Osteocyte (in vitro differentiated cells): ENCODE measurements at regions not wholly inside any gene's neighbourhood (a gene's known extent, or its start where the extent isn't known, plus 50 kb on each side); places are given as distances from the start of the nearest gene placed in this dataset.

ENCODE experiments used
- DNase-seq: peaks from one replicate; pipeline ENCODE4 v3.0.0; 2021; ENCODE audit warnings: mixed read lengths; ENCODE audit not compliant: unreplicated experiment; ENCODE audit errors: extremely low spot score
- H3K27ac Mint-ChIP-seq: one replicate; pipeline ENCODE4 v1.8.0; 2021; ENCODE audit warnings: mild to moderate bottlenecking, mixed read lengths; ENCODE audit not compliant: unreplicated experiment
- H3K27me3 Mint-ChIP-seq: one replicate; pipeline ENCODE4 v1.8.0; 2021; ENCODE audit warnings: mixed read lengths; ENCODE audit not compliant: unreplicated experiment
- H3K36me3 Mint-ChIP-seq: one replicate; pipeline ENCODE4 v1.8.0; 2021; ENCODE audit warnings: mixed read lengths; ENCODE audit not compliant: unreplicated experiment
- H3K4me1 Mint-ChIP-seq: one replicate; pipeline ENCODE4 v1.8.0; 2021; ENCODE audit warnings: mixed read lengths; ENCODE audit not compliant: unreplicated experiment
- H3K4me3 Mint-ChIP-seq: one replicate; pipeline ENCODE4 v1.8.0; 2021; ENCODE audit warnings: mild to moderate bottlenecking, moderate library complexity, mixed read lengths; ENCODE audit not compliant: unreplicated experiment
- H3K9me3 Mint-ChIP-seq: one replicate; pipeline ENCODE4 v1.8.0; 2021; ENCODE audit warnings: mixed read lengths; ENCODE audit not compliant: unreplicated experiment
- TF ChIP-seq, protein P1 (sequence below): fragments of 200-600 bp; sonication (generic); IDR thresholded peaks from 2 replicates; pipeline ENCODE4 v1.5.0; 2021; ENCODE audit warnings: antibody characterized with exemption, mild to moderate bottlenecking, moderate library complexity

DNA sequence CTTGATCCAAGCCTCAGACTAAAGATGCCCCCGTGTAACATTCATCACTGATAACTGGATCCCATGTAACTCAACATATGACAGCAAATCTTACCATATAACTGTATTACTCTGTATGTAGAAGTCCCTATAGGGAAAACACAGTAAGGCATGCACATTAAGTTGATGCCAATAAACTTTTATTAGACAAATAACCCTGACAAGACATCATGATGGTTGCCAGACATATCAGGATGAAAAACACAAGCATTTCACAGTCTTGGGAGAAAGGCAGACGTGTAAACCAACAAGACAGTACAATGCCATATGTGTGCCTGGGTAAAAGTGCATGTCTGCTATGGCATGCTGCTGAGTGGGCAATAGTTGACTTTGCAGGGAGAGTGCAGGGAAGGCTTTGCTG, 142.2 kb downstream of the HERPUD2 start:
- H3K4me1 Mint-ChIP-seq: no peaks in the 10 kb centered on the region

DNA sequence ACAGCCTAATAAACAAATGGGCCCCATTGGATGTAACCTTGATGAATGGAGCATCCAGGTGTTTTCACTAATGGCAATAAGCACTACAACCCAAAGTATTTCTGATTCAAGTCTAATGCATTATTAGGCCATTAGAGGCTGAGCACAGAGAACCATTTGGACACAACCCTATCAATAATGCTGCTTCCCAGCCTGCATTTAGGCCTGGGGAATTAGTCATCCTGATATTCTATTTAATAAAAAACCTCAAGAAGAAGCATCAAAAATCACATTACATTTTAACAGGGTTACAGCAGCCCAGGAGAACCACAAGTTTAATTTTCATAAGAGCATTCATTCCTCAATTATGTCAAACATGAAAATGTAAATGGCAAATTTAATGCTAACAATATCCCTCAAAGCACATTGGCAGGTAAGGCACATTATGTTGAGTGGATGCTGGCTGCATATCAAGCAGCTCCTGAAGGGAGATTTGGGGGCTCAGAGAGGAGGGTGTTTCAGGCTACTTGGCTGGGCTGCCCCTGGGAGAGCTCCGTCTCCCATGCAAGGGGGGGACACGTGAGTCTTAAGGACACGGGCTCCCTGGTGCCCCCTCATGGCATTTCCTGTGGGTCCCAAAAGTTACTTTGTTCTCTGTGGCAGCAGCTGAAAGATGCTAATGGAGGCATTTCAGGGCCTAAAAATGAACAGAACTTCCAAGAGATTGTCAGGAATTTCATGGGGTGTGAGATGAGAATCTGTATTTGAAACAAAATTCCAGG, 143.4 kb downstream of the HERPUD2 start:
- Mint-ChIP-seq H3K36me3 (no peaks in the 10 kb centered on the region), H3K4me1 (no peaks in the 10 kb centered on the region), H3K27ac (no peak overlapping the region), H3K9me3 (no peaks in the 10 kb centered on the region), H3K27me3 (peaks cover 39% of the 10 kb centered on the region), H3K4me3 (no peak overlapping the region)
- TF ChIP-seq, protein P1, sequence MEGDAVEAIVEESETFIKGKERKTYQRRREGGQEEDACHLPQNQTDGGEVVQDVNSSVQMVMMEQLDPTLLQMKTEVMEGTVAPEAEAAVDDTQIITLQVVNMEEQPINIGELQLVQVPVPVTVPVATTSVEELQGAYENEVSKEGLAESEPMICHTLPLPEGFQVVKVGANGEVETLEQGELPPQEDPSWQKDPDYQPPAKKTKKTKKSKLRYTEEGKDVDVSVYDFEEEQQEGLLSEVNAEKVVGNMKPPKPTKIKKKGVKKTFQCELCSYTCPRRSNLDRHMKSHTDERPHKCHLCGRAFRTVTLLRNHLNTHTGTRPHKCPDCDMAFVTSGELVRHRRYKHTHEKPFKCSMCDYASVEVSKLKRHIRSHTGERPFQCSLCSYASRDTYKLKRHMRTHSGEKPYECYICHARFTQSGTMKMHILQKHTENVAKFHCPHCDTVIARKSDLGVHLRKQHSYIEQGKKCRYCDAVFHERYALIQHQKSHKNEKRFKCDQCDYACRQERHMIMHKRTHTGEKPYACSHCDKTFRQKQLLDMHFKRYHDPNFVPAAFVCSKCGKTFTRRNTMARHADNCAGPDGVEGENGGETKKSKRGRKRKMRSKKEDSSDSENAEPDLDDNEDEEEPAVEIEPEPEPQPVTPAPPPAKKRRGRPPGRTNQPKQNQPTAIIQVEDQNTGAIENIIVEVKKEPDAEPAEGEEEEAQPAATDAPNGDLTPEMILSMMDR: no peak
- peak; percentile 66 for DNase-seq

More for the DNA sequence above, 142.2 kb downstream of the HERPUD2 start:
- no peak overlapping the region for H3K4me3 Mint-ChIP-seq
- no peak overlapping the region for H3K27ac Mint-ChIP-seq
- peak; percentile 25 for DNase-seq
- H3K36me3 Mint-ChIP-seq: no peaks in the 10 kb centered on the region
- no peaks in the 10 kb centered on the region for H3K9me3 Mint-ChIP-seq
- TF ChIP-seq, protein P1: no peak
- H3K27me3 Mint-ChIP-seq: peaks cover 28% of the 10 kb centered on the region

DNA sequence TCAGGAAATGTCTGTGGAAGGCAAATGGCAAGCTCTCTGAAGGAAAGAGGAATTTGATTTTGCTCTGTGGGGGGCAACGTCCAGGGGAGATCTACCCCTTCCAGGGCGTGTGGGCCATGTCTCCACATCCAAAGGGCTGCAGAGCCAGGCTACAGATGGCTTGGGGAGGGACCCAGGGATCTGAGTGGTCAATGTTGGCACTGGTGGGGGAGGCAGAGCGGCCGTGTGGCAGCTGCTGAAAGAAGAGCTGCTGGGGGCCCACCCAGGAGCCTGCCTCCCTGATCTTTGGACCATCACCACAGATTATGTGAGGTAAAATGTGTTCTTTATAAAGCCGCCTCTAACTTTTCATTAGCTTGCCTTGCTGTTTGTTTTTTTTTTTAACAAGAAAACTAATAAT, 144.1 kb downstream of the HERPUD2 start:
- H3K9me3 Mint-ChIP-seq: no peaks in the 10 kb centered on the region
- H3K27ac Mint-ChIP-seq: no peak overlapping the region
- peak; percentile 59 for DNase-seq
- H3K36me3 Mint-ChIP-seq: no peaks in the 10 kb centered on the region
- H3K4me1 Mint-ChIP-seq: no peaks in the 10 kb centered on the region
- H3K4me3 Mint-ChIP-seq: no peak overlapping the region
- H3K27me3 Mint-ChIP-seq: peaks cover 43% of the 10 kb centered on the region
- TF ChIP-seq, protein P1: no peak

DNA sequence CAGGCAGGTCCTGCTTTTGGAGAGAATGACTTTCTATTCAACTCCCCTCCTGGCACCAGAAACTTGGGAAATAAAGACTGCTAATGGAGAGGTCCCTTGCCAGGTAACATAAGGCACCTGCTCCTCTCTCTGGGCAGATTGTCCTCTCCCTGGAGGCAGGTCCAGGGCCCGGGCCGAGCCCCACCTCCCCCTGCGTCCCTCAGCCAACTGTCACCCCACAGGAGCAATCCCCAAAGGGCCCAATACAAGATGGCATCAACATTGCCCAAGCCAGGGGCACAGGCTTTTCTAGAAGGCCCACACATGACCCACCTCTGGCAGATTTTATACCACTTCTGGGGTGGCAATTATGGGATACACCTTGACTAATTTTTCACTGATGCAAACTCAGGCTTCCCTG, 145.2 kb downstream of the HERPUD2 start:
- Mint-ChIP-seq H3K36me3 (no peaks in the 10 kb centered on the region), H3K9me3 (no peaks in the 10 kb centered on the region), H3K27ac (no peak overlapping the region), H3K4me3 (no peak overlapping the region), H3K27me3 (peaks cover 51% of the 10 kb centered on the region), H3K4me1 (no peaks in the 10 kb centered on the region)
- TF ChIP-seq, protein P1: no peak
- peak; percentile 75 for DNase-seq

DNA sequence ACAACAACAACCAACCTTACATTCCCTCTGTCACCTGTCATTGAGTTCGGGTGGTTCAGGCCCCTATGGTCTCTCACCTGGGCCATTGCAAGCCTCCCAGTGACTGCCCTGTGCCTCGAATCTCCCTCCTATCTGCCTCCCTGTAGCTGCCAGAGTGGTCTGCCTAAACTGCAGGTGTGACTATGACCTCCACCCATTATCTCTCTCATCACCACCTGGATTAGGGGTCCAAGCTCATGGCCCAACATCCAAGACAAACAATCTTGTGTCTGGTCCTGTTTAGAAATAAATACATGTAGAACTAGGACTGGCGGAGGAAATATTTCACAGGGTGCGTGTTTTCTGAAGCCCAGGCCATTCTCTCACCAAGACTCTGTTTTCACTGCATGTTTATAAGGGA, 146.6 kb downstream of the HERPUD2 start:
- H3K4me3 Mint-ChIP-seq: no peak overlapping the region
- peak; percentile 42 for DNase-seq
- H3K27me3 Mint-ChIP-seq: peaks cover 58% of the 10 kb centered on the region
- no peak overlapping the region for H3K27ac Mint-ChIP-seq
- H3K36me3 Mint-ChIP-seq: no peaks in the 10 kb centered on the region
- TF ChIP-seq, protein P1: no peak
- no peaks in the 10 kb centered on the region for H3K4me1 Mint-ChIP-seq
- H3K9me3 Mint-ChIP-seq: no peaks in the 10 kb centered on the region
